Effector memory CD4-positive, alpha-beta T cell (primary cell): ENCODE measurements at regions not wholly inside any gene's neighbourhood (a gene's known extent, or its start where the extent isn't known, plus 50 kb on each side); places are given as distances from the start of the nearest gene placed in this dataset.

ENCODE experiments used
- DNase-seq, 3 donors: peaks; one replicate each; pipeline ENCODE4 v3.0.0-alpha.2; 2020
- H3K27ac ChIP-seq: 2 replicates; pipeline ENCODE4 v1.7.0; 2013; ENCODE audit warnings: mild to moderate bottlenecking, low read length, moderate library complexity; ENCODE audit not compliant: insufficient read depth, poor library complexity, severe bottlenecking
- H3K27me3 ChIP-seq: replicated peaks from 2 replicates; pipeline ENCODE4 v1.7.0; 2013; ENCODE audit warnings: mild to moderate bottlenecking, low read length; ENCODE audit not compliant: insufficient read depth, control insufficient read depth, poor library complexity, severe bottlenecking
- H3K36me3 ChIP-seq: 2 replicates; pipeline ENCODE4 v1.7.0; 2013; ENCODE audit warnings: mild to moderate bottlenecking, low read length, moderate library complexity; ENCODE audit not compliant: control insufficient read depth, insufficient read depth
- H3K4me1 ChIP-seq: 2 replicates; pipeline ENCODE4 v1.7.0; 2013; ENCODE audit warnings: low read length, mild to moderate bottlenecking; ENCODE audit not compliant: control insufficient read depth, insufficient read depth, poor library complexity, severe bottlenecking
- H3K4me3 ChIP-seq: 2 replicates; pipeline ENCODE4 v1.7.0; 2013; ENCODE audit warnings: low read length, low read depth, mild to moderate bottlenecking; ENCODE audit not compliant: insufficient read depth, poor library complexity, severe bottlenecking
- H3K9me3 ChIP-seq: 2 replicates; pipeline ENCODE4 v1.7.0; 2013; ENCODE audit warnings: mild to moderate bottlenecking, low read length, moderate library complexity; ENCODE audit not compliant: control insufficient read depth

- Histone ChIP-seq H3K9me3 (no peaks in the 10 kb centered on the region), H3K36me3 (no peaks in the 10 kb centered on the region), H3K4me3 (no peak overlapping the region), H3K27me3 (no peaks in the 10 kb centered on the region), H3K4me1 (no peaks in the 10 kb centered on the region), H3K27ac (no peak overlapping the region)
- DNase-seq = no peak
These were observed 745.1 kb upstream of the TENM3 start for GRCh38 chr4:181498148-181498547.

GRCh38 chr4:181502611-181503010 is 740.6 kb upstream of the TENM3 start:
- Histone ChIP-seq H3K4me1 (no peaks in the 10 kb centered on the region), H3K27ac (no peak overlapping the region), H3K4me3 (no peak overlapping the region), H3K36me3 (no peaks in the 10 kb centered on the region), H3K27me3 (no peaks in the 10 kb centered on the region), H3K9me3 (no peaks in the 10 kb centered on the region)
- DNase-seq = no peak

- Histone ChIP-seq H3K27me3 (no peaks in the 10 kb centered on the region), H3K9me3 (no peaks in the 10 kb centered on the region), H3K4me1 (no peaks in the 10 kb centered on the region), H3K36me3 (no peaks in the 10 kb centered on the region), H3K4me3 (no peak overlapping the region), H3K27ac (no peak overlapping the region)
- DNase-seq = no peak
These were observed 739.4 kb upstream of the TENM3 start for GRCh38 chr4:181503687-181504390.

- H3K36me3 ChIP-seq = no peaks in the 10 kb centered on the region
- H3K27me3 ChIP-seq = no peaks in the 10 kb centered on the region
- H3K4me3 ChIP-seq = no peak overlapping the region
- H3K27ac ChIP-seq = no peak overlapping the region
- no peaks in the 10 kb centered on the region for H3K4me1 ChIP-seq
- no peaks in the 10 kb centered on the region for H3K9me3 ChIP-seq
- DNase-seq = no peak
These were observed 738.3 kb upstream of the TENM3 start for GRCh38 chr4:181504924-181505323.

- DNase-seq = no peak
- Histone ChIP-seq H3K36me3 (no peaks in the 10 kb centered on the region), H3K4me3 (no peak overlapping the region), H3K4me1 (no peaks in the 10 kb centered on the region), H3K9me3 (no peaks in the 10 kb centered on the region), H3K27ac (no peak overlapping the region), H3K27me3 (no peaks in the 10 kb centered on the region)
These were observed 735.9 kb upstream of the TENM3 start for GRCh38 chr4:181507180-181507835.

DNA sequence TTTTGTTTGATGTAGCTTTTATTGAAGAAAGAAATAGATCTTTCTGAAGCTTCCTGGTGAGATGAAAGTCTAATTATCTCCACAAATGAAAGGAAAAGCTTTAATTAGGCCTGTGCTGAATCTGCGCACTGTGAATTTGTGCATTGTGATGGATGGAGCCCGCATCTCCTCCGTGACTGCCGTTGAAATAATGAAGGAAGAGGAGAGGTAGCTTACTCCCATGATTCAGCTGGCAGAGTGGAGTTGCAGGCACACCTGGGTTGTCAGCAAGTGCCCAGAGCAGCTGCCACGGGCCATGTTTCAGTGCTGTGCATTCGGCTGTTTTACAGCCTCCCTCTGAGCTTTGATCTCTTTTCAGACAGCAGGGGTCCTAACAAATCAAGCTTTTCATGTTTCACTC is 735.3 kb upstream of the TENM3 start:
- H3K27ac ChIP-seq = no peak overlapping the region
- DNase-seq = no peak
- H3K9me3 ChIP-seq = no peaks in the 10 kb centered on the region
- no peaks in the 10 kb centered on the region for H3K36me3 ChIP-seq
- no peaks in the 10 kb centered on the region for H3K27me3 ChIP-seq
- H3K4me1 ChIP-seq = no peaks in the 10 kb centered on the region
- no peak overlapping the region for H3K4me3 ChIP-seq

DNA sequence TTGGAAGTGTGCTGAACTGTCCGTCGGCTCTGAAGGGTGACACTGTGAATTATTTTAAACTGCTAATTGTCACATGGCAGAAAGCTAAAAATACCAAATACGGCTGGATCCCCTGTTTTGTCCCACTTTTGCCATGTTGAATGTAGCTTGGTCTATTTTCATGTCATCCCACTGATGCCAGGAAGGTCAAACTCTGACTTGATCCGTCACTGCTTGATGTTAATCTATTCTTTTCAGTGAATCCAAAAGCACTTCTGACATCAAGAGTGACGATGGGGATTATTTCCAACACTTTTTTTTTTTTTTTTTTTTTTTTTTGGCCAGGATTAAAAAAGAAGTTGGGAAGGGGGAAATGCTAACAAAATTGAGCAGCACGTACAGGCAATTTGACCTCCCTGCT is 734.6 kb upstream of the TENM3 start:
- Histone ChIP-seq H3K9me3 (no peaks in the 10 kb centered on the region), H3K4me1 (no peaks in the 10 kb centered on the region), H3K36me3 (no peaks in the 10 kb centered on the region), H3K27ac (no peak overlapping the region), H3K4me3 (no peak overlapping the region), H3K27me3 (no peaks in the 10 kb centered on the region)
- DNase-seq = no peak

- Histone ChIP-seq H3K36me3 (no peaks in the 10 kb centered on the region), H3K4me3 (no peak overlapping the region), H3K9me3 (no peaks in the 10 kb centered on the region), H3K27me3 (no peaks in the 10 kb centered on the region), H3K4me1 (no peaks in the 10 kb centered on the region), H3K27ac (no peak overlapping the region)
- DNase-seq = no peak
These were observed 734.1 kb upstream of the TENM3 start for GRCh38 chr4:181509073-181509472.

DNA sequence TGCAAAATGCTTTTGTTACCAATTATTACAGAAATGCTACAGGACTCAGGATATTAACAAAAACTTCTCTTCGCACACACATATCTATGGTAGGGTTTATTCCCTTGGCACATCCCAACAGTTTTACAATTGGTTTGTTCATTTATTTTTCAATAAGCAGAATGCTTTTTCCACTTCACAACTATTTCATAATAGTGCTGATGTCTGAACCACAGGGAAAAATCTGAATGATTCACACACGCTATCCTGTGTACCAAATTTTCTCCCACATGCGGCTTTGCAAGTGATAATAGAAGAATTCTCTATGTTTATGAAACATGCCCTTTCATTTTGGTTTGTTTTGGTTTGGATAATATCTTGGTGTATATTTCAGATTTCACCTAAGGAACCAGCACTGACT is 725.7 kb upstream of the TENM3 start:
- DNase-seq = no peak
- Histone ChIP-seq H3K27me3 (no peaks in the 10 kb centered on the region), H3K4me1 (no peaks in the 10 kb centered on the region), H3K36me3 (no peaks in the 10 kb centered on the region), H3K4me3 (no peak overlapping the region), H3K9me3 (no peaks in the 10 kb centered on the region), H3K27ac (no peak overlapping the region)

- H3K36me3 ChIP-seq = no peaks in the 10 kb centered on the region
- no peaks in the 10 kb centered on the region for H3K27me3 ChIP-seq
- no peak overlapping the region for H3K27ac ChIP-seq
- H3K4me1 ChIP-seq = no peaks in the 10 kb centered on the region
- no peak overlapping the region for H3K4me3 ChIP-seq
- H3K9me3 ChIP-seq = no peaks in the 10 kb centered on the region
- DNase-seq = no peak
These were observed 722.4 kb upstream of the TENM3 start for GRCh38 chr4:181520790-181521189.
